OCI-LY3 (cell line): ENCODE measurements at regions not wholly inside any gene's neighbourhood (a gene's known extent, or its start where the extent isn't known, plus 50 kb on each side); places are given as distances from the start of the nearest gene placed in this dataset.

ENCODE experiments used
- H2AFZ ChIP-seq: fragments of 200-600, 300-600 bp; shearing (Covaris generic); 2 replicates; pipeline ENCODE4 v1.6.0; 2014; ENCODE audit warnings: antibody characterized with exemption, low read depth, low read length
- H3K27ac ChIP-seq: fragments of 200-600, 300-600 bp; sonication (generic); 2 replicates; pipeline ENCODE4 v1.5.1; 2014; ENCODE audit warnings: mild to moderate bottlenecking, low read length, moderate library complexity, mixed read lengths
- H3K27me3 ChIP-seq: fragments of 200-600, 300-600 bp; sonication (generic); 2 replicates; pipeline ENCODE4 v1.6.1; 2014; ENCODE audit warnings: low read depth, low read length, mixed read lengths
- H3K36me3 ChIP-seq: fragments of 200-600, 300-600 bp; sonication (generic); replicated peaks from 2 replicates; pipeline ENCODE3; 2014; ENCODE audit warnings: low read depth, low read length, mixed read lengths
- H3K4me1 ChIP-seq: fragments of 300-600, 200-600 bp; sonication (generic); 2 replicates; pipeline ENCODE4 v1.6.1; 2014; ENCODE audit warnings: low read length, mixed read lengths
- H3K4me2 ChIP-seq: fragments of 200-600, 300-600 bp; sonication (generic); 2 replicates; pipeline ENCODE4 v1.6.1; 2014; ENCODE audit warnings: low read length, mixed read lengths
- H3K4me3 ChIP-seq: fragments of 300-600, 200-600 bp; sonication (generic); 2 replicates; pipeline ENCODE4 v1.5.1; 2014; ENCODE audit warnings: antibody characterized with exemption, mild to moderate bottlenecking, low read length, moderate library complexity
- H3K79me2 ChIP-seq: fragments of 300-600, 200-600 bp; shearing (Covaris generic); 2 replicates; pipeline ENCODE4 v1.6.1; 2014; ENCODE audit warnings: mild to moderate bottlenecking, low read length, mixed read lengths
- H3K9ac ChIP-seq: fragments of 300-600, 200-600 bp; shearing (Covaris generic); 2 replicates; pipeline ENCODE4 v1.6.0; 2014; ENCODE audit warnings: mild to moderate bottlenecking, low read length, moderate library complexity
- H3K9me3 ChIP-seq: fragments of 200-600, 300-600 bp; shearing (Covaris generic); 2 replicates; pipeline ENCODE4 v1.6.1; 2014; ENCODE audit warnings: low read length, mixed read lengths; ENCODE audit not compliant: insufficient read depth
- H4K20me1 ChIP-seq: fragments of 200-600, 300-600 bp; sonication (generic); 2 replicates; pipeline ENCODE4 v1.6.1; 2016; ENCODE audit warnings: low read length, mixed read lengths; ENCODE audit not compliant: insufficient read depth
- EZH2phosphoT487 ChIP-seq: fragments of 200-600 bp; shearing (Covaris generic); IDR thresholded peaks from 2 replicates; pipeline ENCODE4 v1.6.1; 2018; ENCODE audit warnings: antibody characterized with exemption, mixed run types, low read depth
- TF ChIP-seq, protein P1 (sequence below): fragments of 200-600, 300-600 bp; sonication (generic); IDR thresholded peaks from 2 replicates; pipeline ENCODE4 v1.5.1; 2014; ENCODE audit warnings: antibody characterized with exemption, low read length, low read depth

- TF ChIP-seq EZH2phosphoT487: no peak
- TF ChIP-seq, protein P1, sequence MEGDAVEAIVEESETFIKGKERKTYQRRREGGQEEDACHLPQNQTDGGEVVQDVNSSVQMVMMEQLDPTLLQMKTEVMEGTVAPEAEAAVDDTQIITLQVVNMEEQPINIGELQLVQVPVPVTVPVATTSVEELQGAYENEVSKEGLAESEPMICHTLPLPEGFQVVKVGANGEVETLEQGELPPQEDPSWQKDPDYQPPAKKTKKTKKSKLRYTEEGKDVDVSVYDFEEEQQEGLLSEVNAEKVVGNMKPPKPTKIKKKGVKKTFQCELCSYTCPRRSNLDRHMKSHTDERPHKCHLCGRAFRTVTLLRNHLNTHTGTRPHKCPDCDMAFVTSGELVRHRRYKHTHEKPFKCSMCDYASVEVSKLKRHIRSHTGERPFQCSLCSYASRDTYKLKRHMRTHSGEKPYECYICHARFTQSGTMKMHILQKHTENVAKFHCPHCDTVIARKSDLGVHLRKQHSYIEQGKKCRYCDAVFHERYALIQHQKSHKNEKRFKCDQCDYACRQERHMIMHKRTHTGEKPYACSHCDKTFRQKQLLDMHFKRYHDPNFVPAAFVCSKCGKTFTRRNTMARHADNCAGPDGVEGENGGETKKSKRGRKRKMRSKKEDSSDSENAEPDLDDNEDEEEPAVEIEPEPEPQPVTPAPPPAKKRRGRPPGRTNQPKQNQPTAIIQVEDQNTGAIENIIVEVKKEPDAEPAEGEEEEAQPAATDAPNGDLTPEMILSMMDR: no peak
Measured at GRCh38 chr2:143988082-143988481, 531.8 kb downstream of the ZEB2 start.

DNA sequence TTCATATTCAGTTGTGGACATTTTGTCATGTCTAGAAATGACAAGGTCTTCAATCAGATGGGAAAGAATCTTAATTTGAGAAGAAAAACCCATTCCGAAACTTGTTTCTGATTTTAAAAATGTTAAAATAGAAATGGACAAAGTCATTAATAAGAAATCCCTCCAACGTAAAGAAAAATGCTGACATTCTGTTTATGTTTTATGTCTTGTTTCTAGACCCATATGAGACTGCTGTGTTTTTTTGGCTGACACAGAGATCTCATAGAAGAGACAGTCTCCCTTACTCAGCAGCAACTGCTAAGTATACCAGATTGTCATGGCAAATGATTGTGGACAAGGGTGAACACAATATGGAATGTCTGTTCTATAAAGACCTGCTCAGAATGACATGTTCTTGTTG is 538.5 kb downstream of the ZEB2 start:
- Histone ChIP-seq H3K27me3 (no peaks in the 10 kb centered on the region), H2AFZ (no peak overlapping the region), H3K36me3 (no peaks in the 10 kb centered on the region), H3K79me2 (no peaks in the 10 kb centered on the region), H3K4me3 (no peak overlapping the region), H4K20me1 (no peaks in the 10 kb centered on the region), H3K27ac (no peak overlapping the region), H3K4me1 (no peaks in the 10 kb centered on the region), H3K9me3 (no peaks in the 10 kb centered on the region), H3K9ac (no peak overlapping the region), H3K4me2 (no peak overlapping the region)
- TF ChIP-seq EZH2phosphoT487: no peak
- TF ChIP-seq, protein P1: no peak

More at GRCh38 chr2:143988082-143988481, 531.8 kb downstream of the ZEB2 start:
- Histone ChIP-seq H4K20me1 (no peaks in the 10 kb centered on the region), H2AFZ (no peak overlapping the region), H3K79me2 (no peaks in the 10 kb centered on the region), H3K27me3 (no peaks in the 10 kb centered on the region), H3K4me2 (no peak overlapping the region), H3K9me3 (peaks cover 15% of the 10 kb centered on the region; the same call in 1 of the 2 replicates), H3K36me3 (peaks cover 21% of the 10 kb centered on the region), H3K4me3 (no peak overlapping the region), H3K27ac (no peak overlapping the region), H3K9ac (no peak overlapping the region), H3K4me1 (no peaks in the 10 kb centered on the region)

GRCh38 chr2:143977356-143977755 is 542.6 kb downstream of the ZEB2 start:
- Histone ChIP-seq H3K36me3 (no peaks in the 10 kb centered on the region), H3K27me3 (no peaks in the 10 kb centered on the region), H3K79me2 (no peaks in the 10 kb centered on the region), H3K9me3 (no peaks in the 10 kb centered on the region), H3K9ac (no peak overlapping the region), H4K20me1 (no peaks in the 10 kb centered on the region), H3K4me2 (no peak overlapping the region), H3K4me1 (no peaks in the 10 kb centered on the region), H3K4me3 (no peak overlapping the region), H3K27ac (no peak overlapping the region), H2AFZ (no peak overlapping the region)
- TF ChIP-seq, protein P1: no peak
- TF ChIP-seq EZH2phosphoT487: no peak

DNA sequence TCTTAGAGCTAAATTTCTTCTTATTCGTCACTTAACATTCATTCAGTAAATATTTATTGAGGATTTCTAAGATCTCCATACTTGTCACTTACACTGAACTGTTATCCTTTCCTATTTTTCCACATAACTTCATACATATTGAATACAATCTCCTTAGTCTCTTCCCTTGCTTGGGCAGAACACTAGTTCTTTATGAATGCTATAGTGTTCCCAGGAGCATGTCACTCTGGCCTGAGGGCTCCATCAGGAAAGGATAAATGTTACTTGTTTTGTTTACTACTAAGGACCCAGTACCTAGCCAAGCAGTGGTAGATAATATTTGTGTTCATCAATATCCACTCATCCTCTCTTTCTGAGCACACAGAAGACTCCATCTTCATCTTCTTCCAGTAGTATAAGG is 544.7 kb downstream of the ZEB2 start:
- Histone ChIP-seq H3K4me1 (peaks cover 7% of the 10 kb centered on the region), H3K79me2 (no peaks in the 10 kb centered on the region), H3K9ac (no peak overlapping the region), H3K4me3 (no peak overlapping the region), H3K36me3 (no peaks in the 10 kb centered on the region), H3K27ac (no peak overlapping the region), H4K20me1 (no peaks in the 10 kb centered on the region), H2AFZ (no peak overlapping the region), H3K9me3 (no peaks in the 10 kb centered on the region), H3K27me3 (no peaks in the 10 kb centered on the region), H3K4me2 (no peak overlapping the region)
- no peak for TF ChIP-seq EZH2phosphoT487
- TF ChIP-seq, protein P1: no peak
